ENCODE measurements at regions not wholly inside any gene's neighbourhood (a gene's known extent, or its start where the extent isn't known, plus 50 kb on each side); places are given as distances from the start of the nearest gene placed in this dataset.
"Not testable (repeated sequence)": the region's sequence is repeated elsewhere in the genome, so short reads cannot be mapped to it uniquely, and the experiment has no call there.

- no peak for ATAC-seq (replicated peaks in 6 of 8)
- 0 to 80% (median 22%) methylated on average over 1 of the region's 1 CpG; no CpG with 5 or more reads in 1 of the 10 experiments for WGBS, 10 experiments
- Histone ChIP-seq H3K4me1 (replicated peaks in 1 of 2) (no peaks in the 10 kb centered on the region), H3K27ac (no peak overlapping the region), H3K4me3 (no peak overlapping the region)
- in situ Hi-C loops (cut with MboI; ENCODE audit: low pct_unique_long_range_greater_than_20kb in 2 of 9, low sequenced_read_pairs in 9 of 9, unreplicated experiment in 9 of 9) = no loop called here
These were observed 131.6 kb upstream of the RASA1 start for GRCh38 chr5:87136096-87136495.

- no peak overlapping the region for H3K27ac ChIP-seq
- 86 to 100% (median 91%) methylated on average over 1 of the region's 1 CpG; no CpG with 5 or more reads in 3 of the 10 experiments for WGBS, 10 experiments
- no peak overlapping the region for H3K4me3 ChIP-seq
- ATAC-seq (replicated peaks in 6 of 8) = no peak
- H3K4me1 ChIP-seq (replicated peaks in 1 of 2) = no peaks in the 10 kb centered on the region
- in situ Hi-C loops (cut with MboI; ENCODE audit: low pct_unique_long_range_greater_than_20kb in 2 of 9, low sequenced_read_pairs in 9 of 9, unreplicated experiment in 9 of 9) = no loop called here
These were observed 130.9 kb upstream of the RASA1 start for GRCh38 chr5:87136733-87137132.

- H3K4me1 ChIP-seq (replicated peaks in 1 of 2) = no peaks in the 10 kb centered on the region
- ATAC-seq (replicated peaks in 6 of 8) = no peak
- no peak overlapping the region for H3K4me3 ChIP-seq
- H3K27ac ChIP-seq = no peak overlapping the region
- in situ Hi-C loops (cut with MboI; ENCODE audit: low pct_unique_long_range_greater_than_20kb in 2 of 9, low sequenced_read_pairs in 9 of 9, unreplicated experiment in 9 of 9) = no loop called here
- WGBS, 10 experiments = 33 to 100% (median 85%) methylated on average over 1 to 3 of the region's 3 CpGs
These were observed 130.4 kb upstream of the RASA1 start for GRCh38 chr5:87137283-87137682.

- Histone ChIP-seq H3K4me3 (no peak overlapping the region), H3K4me1 (replicated peaks in 1 of 2) (no peaks in the 10 kb centered on the region), H3K27ac (no peak overlapping the region)
- in situ Hi-C loops (cut with MboI; ENCODE audit: low pct_unique_long_range_greater_than_20kb in 2 of 9, low sequenced_read_pairs in 9 of 9, unreplicated experiment in 9 of 9) = no loop called here
- ATAC-seq (replicated peaks in 6 of 8) = no peak
- 0 to 100% (median 13%) methylated on average over 1 to 2 of the region's 2 CpGs; no CpG with 5 or more reads in 3 of the 10 experiments for WGBS, 10 experiments
These were observed 129.4 kb upstream of the RASA1 start for GRCh38 chr5:87138091-87138805.

- no peak for ATAC-seq (replicated peaks in 6 of 8)
- no peak overlapping the region for H3K4me3 ChIP-seq
- in situ Hi-C loops (cut with MboI; ENCODE audit: low pct_unique_long_range_greater_than_20kb in 2 of 9, low sequenced_read_pairs in 9 of 9, unreplicated experiment in 9 of 9) = no loop called here
These were observed 127.9 kb upstream of the RASA1 start for GRCh38 chr5:87139795-87140194.

GRCh38 chr5:87141544-87141943 lies 126.1 kb upstream of the RASA1 start:
- in situ Hi-C loops (cut with MboI; ENCODE audit: low pct_unique_long_range_greater_than_20kb in 2 of 9, low sequenced_read_pairs in 9 of 9, unreplicated experiment in 9 of 9) = no loop called here
- 17 to 100% (median 83%) methylated on average over 1 of the region's 1 CpG; no CpG with 5 or more reads in 2 of the 10 experiments for WGBS, 10 experiments
- no peaks in the 10 kb centered on the region for H3K4me1 ChIP-seq (replicated peaks in 1 of 2)
- ATAC-seq (replicated peaks in 6 of 8) = no peak
- no peak overlapping the region for H3K27ac ChIP-seq
- no peak overlapping the region for H3K4me3 ChIP-seq

More at GRCh38 chr5:87139795-87140194, 127.9 kb upstream of the RASA1 start:
- Histone ChIP-seq H3K4me1 (replicated peaks in 1 of 2) (no peaks in the 10 kb centered on the region), H3K27ac (no peak overlapping the region)

GRCh38 chr5:87145853-87146252 lies 121.8 kb upstream of the RASA1 start:
- H3K27ac ChIP-seq; H3K4me1 ChIP-seq (replicated peaks in 1 of 2); ATAC-seq (replicated peaks in 6 of 8); in situ Hi-C loops (cut with MboI; ENCODE audit: low pct_unique_long_range_greater_than_20kb in 2 of 9, low sequenced_read_pairs in 9 of 9, unreplicated experiment in 9 of 9); H3K4me3 ChIP-seq: not testable (repeated sequence)
- 14 to 100% (median 95%) methylated on average over 1 of the region's 1 CpG; no CpG with 5 or more reads in 2 of the 10 experiments for WGBS, 10 experiments

GRCh38 chr5:87147441-87147840 lies 120.2 kb upstream of the RASA1 start:
- in situ Hi-C loops (cut with MboI; ENCODE audit: low pct_unique_long_range_greater_than_20kb in 2 of 9, low sequenced_read_pairs in 9 of 9, unreplicated experiment in 9 of 9) = no loop called here
- ATAC-seq (replicated peaks in 6 of 8) = no peak
- no peaks in the 10 kb centered on the region for H3K4me1 ChIP-seq (replicated peaks in 1 of 2)
- no peak overlapping the region for H3K27ac ChIP-seq
- H3K4me3 ChIP-seq = no peak overlapping the region

GRCh38 chr5:87150630-87151029 lies 117.1 kb upstream of the RASA1 start:
- no peak overlapping the region for H3K27ac ChIP-seq
- WGBS, 10 experiments = 37 to 96% (median 86%) methylated on average over 2 to 6 of the region's 6 CpGs; no CpG with 5 or more reads in 5 of the 10 experiments
- in situ Hi-C loops (cut with MboI; ENCODE audit: low pct_unique_long_range_greater_than_20kb in 2 of 9, low sequenced_read_pairs in 9 of 9, unreplicated experiment in 9 of 9) = no loop called here
- no peak overlapping the region for H3K4me3 ChIP-seq
- no peak for ATAC-seq (replicated peaks in 6 of 8)
- no peaks in the 10 kb centered on the region for H3K4me1 ChIP-seq (replicated peaks in 1 of 2)

- ATAC-seq (replicated peaks in 6 of 8) = peak in 2 of 8 experiments; percentile 91
These were observed 116.1 kb upstream of the RASA1 start for GRCh38 chr5:87151547-87151946.

GRCh38 chr5:87152886-87153285 lies 114.8 kb upstream of the RASA1 start:
- in situ Hi-C loops (cut with MboI; ENCODE audit: low pct_unique_long_range_greater_than_20kb in 2 of 9, low sequenced_read_pairs in 9 of 9, unreplicated experiment in 9 of 9) = no loop called here
- no peak for ATAC-seq (replicated peaks in 6 of 8)
- WGBS, 10 experiments = 0 to 63% (median 44%) methylated on average over 1 of the region's 1 CpG; no CpG with 5 or more reads in 5 of the 10 experiments
- no peaks in the 10 kb centered on the region for H3K4me1 ChIP-seq (replicated peaks in 1 of 2)
- H3K4me3 ChIP-seq = no peak overlapping the region
- H3K27ac ChIP-seq = no peak overlapping the region

More at GRCh38 chr5:87151547-87151946, 116.1 kb upstream of the RASA1 start:
- 0 to 100% (median 59%) methylated on average over 1 of the region's 1 CpG; no CpG with 5 or more reads in 2 of the 10 experiments for WGBS, 10 experiments
- in situ Hi-C loops (cut with MboI; ENCODE audit: low pct_unique_long_range_greater_than_20kb in 2 of 9, low sequenced_read_pairs in 9 of 9, unreplicated experiment in 9 of 9) = no loop called here
- Histone ChIP-seq H3K4me1 (replicated peaks in 1 of 2) (no peaks in the 10 kb centered on the region), H3K4me3 (no peak overlapping the region), H3K27ac (no peak overlapping the region)

GRCh38 chr5:87154191-87154590 lies 113.5 kb upstream of the RASA1 start:
- ATAC-seq (replicated peaks in 6 of 8) = no peak
- 68 to 100% (median 93%) methylated on average over 1 to 3 of the region's 3 CpGs; no CpG with 5 or more reads in 2 of the 10 experiments for WGBS, 10 experiments
- no peak overlapping the region for H3K27ac ChIP-seq
- in situ Hi-C loops (cut with MboI; ENCODE audit: low pct_unique_long_range_greater_than_20kb in 2 of 9, low sequenced_read_pairs in 9 of 9, unreplicated experiment in 9 of 9) = no loop called here
- no peak overlapping the region for H3K4me3 ChIP-seq
- H3K4me1 ChIP-seq (replicated peaks in 1 of 2) = no peaks in the 10 kb centered on the region

GRCh38 chr5:87155106-87155505 lies 112.6 kb upstream of the RASA1 start:
- no peaks in the 10 kb centered on the region for H3K4me1 ChIP-seq (replicated peaks in 1 of 2)
- H3K4me3 ChIP-seq = no peak overlapping the region
- in situ Hi-C loops (cut with MboI; ENCODE audit: low pct_unique_long_range_greater_than_20kb in 2 of 9, low sequenced_read_pairs in 9 of 9, unreplicated experiment in 9 of 9) = no loop called here
- no peak overlapping the region for H3K27ac ChIP-seq
- 72 to 100% (median 91%) methylated on average over 2 to 4 of the region's 4 CpGs for WGBS, 10 experiments
- no peak for ATAC-seq (replicated peaks in 6 of 8)

- ATAC-seq (replicated peaks in 6 of 8) = no peak
- Histone ChIP-seq H3K4me3 (no peak overlapping the region), H3K4me1 (replicated peaks in 1 of 2) (no peaks in the 10 kb centered on the region), H3K27ac (no peak overlapping the region)
- 33 to 100% (median 60%) methylated on average over 1 to 2 of the region's 2 CpGs; no CpG with 5 or more reads in 1 of the 10 experiments for whole genome bisulfite sequencing, 10 experiments
- in situ Hi-C loops (cut with MboI; ENCODE audit: low pct_unique_long_range_greater_than_20kb in 2 of 9, low sequenced_read_pairs in 9 of 9, unreplicated experiment in 9 of 9) = no loop called here
These were observed 111.1 kb upstream of the RASA1 start for GRCh38 chr5:87156631-87157030.

Data from motor neuron (in vitro differentiated cells).